SIG-M5 treated with dmso at 0.1 percent for 504 hours (cell line): ENCODE measurements at regions not wholly inside any gene's neighbourhood (a gene's known extent, or its start where the extent isn't known, plus 50 kb on each side); places are given as distances from the start of the nearest gene placed in this dataset.
"Not testable (repeated sequence)": the region's sequence is repeated elsewhere in the genome, so short reads cannot be mapped to it uniquely, and the experiment has no call there.

ENCODE experiments used
- DNase-seq: peaks from one replicate; lab custom pipeline; 2025; ENCODE audit not compliant: unreplicated experiment; lab: John Stamatoyannopoulos, UW

DNA sequence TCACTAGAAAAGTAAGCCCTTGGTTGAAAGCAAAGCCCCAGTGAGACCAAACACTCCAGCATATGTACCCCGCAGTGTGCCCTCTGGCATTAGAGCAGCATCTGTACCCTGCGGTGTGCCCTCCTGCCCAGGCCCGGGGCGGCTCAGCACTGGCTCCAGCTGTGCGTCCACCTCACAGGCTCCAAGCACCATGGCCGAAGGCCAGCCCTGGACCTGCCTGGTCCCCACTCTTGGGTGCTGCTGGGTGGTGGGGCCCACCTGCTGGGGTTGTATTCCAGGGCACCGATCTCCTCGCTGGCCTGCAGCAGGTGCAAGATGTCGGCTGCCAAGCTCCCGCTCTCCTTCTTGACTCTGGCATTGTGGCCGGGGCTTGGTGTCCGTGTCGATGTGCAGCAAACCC, 230.2 kb downstream of the TUBA3C start:
- no peak for DNase-seq

DNA sequence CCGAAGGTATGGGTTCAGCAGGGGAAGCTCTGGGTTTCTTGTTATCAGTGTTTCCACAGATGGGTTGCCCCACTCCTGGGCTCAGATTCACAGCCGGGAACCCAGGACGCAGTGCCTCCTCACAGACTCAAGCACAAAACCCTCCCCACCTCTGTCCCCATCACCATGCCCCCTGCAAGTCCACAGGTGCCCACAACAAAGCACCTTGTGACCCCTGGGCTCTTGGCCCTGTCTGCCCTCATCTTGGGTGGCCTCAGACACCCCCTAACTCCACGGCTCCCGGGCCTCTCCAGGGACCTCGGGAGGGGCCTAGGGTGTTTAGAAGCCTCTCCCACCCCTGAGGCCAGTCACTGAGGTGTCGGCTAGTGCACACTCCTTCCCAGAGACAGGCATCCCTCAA, 231.7 kb downstream of the TUBA3C start:
- no peak for DNase-seq

DNA sequence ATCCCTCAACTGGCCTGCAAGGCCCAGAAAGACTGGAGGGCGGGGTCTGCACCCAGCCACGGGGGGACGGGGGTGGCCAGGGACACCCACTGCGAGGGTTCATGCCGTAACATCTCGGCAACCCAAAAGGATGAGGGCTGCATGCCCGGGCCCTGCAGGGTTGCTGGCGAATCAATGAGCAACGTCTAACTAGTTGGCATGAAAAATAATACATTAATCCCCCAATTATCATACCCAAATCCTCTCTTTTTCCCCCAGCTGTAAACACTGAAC, 232.2 kb downstream of the TUBA3C start:
- DNase-seq, result no peak

DNA sequence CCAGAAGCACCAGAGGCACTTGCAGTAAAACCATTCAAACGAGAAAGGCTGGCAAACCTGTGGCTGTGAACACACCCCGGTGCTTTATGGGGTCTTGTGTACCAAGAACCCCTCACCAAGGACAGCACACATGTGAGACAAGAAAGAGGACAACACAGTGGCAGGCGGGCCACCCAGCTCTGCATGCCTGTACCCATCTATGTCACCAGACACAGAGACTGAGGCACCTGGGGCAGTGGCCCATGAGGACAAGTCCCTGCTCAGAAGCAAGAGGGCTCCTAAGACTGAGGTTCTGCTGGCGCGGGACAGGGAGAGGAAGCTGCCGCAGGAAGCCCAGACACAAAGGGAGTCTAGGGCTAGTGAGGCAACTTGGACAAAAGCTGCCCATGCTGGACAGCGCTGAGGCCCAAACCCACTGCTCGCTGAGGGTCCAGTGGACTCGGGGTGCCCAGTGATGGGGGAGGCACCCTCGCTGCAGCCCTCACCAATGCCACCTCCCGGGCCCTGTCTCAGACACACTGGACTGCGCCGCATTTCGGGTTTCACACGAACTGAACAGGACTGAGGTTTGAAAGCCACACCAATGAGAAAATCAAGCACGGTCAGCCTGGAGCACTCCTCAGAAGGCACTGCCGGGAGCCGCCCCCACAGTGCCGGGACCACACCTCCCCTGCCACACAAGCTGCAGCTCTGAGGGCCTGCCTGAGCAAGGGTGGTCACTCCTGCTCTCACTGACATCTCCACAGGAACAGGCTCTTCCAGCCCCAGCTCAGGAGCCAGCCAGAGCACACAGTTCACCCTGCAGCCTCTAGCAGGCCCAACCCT, 232.7 kb downstream of the TUBA3C start:
- DNase-seq, result no peak

DNA sequence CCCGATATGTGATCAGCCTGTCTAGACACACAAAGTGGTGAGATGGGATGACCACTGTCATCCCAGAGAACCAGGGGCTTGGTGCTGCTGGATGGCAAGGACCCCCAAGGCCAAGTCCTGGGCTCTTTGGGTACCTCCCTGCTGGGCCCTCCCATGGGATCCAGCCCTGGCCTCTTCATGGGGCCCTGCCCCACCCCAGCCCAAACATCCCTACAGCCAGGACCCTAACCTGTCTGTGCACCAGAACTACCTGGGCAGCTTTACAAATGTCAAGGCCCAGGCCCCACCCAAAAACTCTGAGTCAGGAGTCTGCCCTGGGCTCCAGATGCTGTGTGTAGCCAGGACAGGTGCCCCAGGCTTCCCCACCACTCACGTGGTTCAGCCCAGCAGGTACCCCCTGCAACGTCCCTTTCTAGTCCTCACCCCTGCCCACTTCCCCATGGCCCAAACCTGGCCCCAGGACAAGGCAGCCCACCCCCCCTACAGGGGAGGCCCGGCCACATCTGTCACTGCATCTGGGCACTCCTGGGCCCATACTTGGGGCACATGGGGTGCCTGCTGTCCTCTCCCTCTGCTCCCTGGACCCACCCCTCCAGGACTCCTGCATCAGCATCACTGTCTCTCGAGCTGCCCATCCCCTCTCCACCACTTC, 233.5 kb downstream of the TUBA3C start:
- no peak for DNase-seq

DNA sequence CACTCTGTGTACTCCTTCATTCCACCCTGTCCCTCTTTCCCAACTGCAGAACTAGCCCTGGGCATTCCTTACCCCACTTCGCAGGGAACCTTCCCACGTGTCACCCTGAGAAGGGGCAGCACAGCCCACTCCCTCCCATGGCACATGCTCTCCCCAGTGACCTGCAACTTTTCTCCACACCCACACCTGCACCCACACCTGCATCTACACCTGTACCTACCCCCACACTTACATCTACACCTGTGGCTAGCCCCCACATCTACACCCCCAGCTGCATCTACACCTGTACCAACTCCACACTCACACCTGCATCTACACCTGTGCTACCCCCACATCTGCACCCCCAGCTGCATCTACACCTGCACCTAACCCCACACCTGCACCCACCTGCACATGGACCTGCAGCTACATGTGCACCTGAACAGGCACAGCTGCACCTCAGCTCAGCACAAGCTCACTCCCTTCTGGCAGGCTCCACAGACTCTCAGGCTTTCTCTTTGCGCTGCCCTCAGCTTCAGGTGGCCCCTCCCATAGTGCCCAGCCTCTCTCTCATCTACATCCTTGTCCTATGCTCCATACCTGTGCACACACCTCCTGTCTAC, 234.1 kb downstream of the TUBA3C start:
- DNase-seq, result no peak

DNA sequence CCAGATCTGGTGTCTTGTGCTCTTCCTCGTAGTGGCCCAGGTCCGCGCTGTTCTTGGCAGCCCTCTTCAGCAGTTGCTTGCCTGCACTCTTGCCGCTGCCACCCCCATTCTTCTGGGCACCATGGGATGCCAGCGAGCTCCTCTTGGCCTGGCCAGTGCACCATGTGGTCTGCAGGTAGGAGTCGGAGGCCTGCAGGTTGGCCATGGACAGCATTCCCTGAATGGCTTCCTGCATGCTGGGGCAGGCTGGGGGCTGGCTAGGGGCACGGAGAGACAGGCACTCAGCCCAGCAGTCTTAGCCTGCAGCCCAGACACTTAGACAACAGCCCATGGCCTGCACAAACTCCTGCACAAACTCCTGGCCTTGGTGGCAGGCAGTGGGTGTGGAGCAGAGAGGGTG, 234.9 kb downstream of the TUBA3C start:
- no peak for DNase-seq

DNA sequence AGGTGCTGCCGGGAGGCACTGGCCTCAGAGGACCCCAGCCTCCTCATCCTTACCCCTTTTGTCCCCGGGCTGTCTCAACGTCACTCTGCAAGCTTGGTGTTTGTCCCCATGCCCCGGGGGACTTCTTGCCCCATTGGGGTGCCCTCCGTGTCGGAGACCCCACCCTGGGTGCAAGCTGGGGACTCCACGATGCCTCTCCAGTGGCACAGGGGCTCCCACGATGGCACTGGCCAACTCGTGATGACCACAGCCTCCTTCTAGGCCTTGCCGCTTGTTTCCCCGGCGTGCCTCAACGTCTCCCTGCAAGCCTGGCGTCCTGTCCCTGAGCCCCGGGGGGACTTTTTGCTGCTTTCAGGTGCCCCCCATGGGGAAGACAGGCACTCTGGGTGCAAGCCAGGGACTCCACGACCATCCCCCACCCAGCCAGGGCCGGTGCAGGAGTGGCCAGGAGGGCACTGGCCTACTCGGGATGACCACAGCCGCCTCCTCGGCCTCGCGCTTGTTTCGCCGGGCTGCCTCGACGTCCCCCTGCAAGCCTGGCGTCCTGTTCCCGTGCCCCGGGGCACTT, 237.0 kb downstream of the TUBA3C start:
- no peak for DNase-seq

DNA sequence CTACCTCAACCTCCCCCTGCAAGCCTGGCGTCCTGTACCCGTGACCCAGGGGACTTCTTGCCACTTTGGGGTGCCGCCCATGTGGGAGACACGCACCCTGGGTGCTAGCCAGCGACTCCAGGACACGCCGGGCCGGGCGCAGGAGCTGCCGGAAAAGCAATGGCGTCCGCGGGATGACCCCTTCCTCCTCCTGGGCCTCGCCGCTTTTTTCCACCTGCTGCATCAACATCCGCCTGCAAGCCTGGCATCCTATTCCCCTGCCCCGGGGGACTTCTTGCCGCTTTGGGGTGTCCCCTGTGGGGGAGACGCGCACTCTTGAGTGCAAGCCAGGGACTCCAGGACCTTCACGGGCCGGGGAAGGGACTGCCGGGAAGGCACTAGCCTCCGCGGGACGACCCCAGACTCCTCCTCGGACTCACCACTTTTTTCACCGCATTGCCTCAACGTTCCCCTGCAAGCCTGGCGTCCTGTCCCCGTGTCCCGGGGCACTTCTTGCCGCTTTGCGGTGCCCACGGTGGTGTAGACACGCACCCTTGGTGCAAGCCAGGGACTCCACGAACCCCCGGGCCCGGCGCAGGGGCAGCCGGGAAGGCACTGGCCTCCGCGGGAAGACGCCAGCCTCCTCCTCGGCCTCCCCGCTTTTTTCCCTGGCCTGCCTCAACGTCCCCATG, 237.8 kb downstream of the TUBA3C start:
- DNase-seq, result no peak

DNA sequence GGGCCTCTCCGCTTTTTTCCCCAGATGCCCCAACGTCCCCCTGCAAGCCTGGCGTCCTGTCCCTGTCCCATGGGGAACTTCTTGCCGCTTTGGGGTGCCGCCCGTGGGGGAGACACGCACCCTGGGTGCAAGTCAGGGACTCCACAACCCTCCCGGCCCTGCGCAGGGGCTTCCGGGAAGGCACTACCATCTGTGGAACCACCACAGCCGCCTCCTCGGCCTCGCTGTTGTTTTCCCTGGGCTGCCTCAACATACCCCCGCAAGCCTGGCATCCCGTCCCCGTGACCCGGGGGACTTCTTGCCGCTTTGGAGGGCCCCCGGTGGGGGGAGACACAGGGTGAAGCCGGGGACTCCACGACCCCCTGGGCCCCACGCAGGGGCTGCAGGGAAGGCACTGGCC, 238.4 kb downstream of the TUBA3C start:
- no peak for DNase-seq

DNA sequence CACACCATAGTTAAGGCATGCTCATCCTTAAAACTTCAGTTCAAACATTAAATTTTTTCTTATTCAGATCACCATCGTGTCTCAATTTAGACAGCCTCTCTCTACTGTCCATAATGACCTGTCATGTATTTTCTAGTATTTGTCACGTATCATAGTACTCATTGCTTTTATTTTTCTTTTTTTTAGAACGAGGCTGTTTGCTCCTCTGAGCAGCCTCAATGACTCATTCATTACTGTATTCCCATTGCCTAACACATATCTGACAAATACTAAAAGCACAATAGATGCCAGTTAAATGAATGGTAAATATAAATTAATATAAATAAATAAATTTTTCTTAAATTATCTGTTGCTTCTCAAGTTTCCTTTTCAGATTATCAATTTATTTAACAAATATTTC, 245.5 kb downstream of the TUBA3C start:
- DNase-seq, result no peak

DNA sequence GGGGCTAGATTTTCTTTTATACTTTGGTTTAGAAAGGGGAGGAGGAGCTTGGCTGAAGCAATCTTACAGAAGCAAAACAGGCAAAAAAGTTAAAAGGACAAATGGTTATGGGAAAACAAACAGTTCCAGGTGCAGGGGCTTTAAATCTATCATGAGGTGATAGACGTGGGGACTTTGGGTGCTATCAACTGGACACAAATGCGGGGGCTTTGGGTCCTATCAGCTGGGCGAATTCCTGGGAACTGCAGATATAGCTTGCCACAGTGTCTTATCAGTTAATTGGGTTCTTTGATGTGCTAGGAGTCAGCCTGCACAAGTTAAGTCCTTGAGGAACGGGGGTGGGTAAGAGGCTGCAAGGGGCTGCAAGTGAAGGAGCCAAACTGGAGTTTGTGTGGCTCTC, 260.6 kb downstream of the TUBA3C start:
- DNase-seq, result no peak

DNA sequence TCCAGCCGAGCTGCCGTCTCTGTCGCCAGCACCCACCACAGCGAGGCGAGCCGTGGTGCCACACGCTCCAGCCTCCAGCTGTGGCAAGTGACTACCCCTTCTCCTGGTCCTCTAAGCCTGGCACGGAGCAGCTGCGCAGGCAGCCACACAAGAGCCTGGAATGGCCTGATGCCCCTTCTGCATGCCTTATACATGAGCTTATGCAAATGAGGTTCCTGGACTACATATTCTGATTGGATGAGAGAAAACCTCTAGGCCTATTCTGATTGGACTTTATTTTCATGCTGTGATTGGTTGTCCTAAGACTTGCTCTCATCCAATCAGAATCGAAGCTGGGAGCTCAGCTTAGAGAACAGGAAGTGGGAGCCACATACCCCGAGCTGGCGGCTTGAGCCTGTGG, 276.5 kb downstream of the TUBA3C start:
- not testable (repeated sequence) for DNase-seq

DNA sequence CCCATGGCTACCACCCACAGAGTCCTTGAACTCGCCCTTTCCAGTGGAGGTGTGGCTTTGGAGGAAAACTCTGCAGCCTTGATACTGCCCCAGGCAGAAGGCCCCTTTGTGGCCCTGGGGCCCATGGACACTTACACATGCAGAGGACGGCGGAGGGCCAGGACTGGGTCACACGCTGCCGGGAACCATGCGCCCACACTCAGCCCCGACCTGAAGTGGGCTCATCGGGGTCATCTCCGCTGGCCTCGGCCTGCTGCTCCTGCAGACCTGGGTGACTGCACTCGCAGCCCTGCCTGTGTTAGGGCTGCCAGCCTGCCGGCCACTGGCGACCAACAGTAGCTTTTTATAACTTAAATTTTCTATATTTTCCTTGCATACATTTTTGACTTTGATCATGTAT, 286.2 kb downstream of the TUBA3C start:
- not testable (repeated sequence) for DNase-seq

DNA sequence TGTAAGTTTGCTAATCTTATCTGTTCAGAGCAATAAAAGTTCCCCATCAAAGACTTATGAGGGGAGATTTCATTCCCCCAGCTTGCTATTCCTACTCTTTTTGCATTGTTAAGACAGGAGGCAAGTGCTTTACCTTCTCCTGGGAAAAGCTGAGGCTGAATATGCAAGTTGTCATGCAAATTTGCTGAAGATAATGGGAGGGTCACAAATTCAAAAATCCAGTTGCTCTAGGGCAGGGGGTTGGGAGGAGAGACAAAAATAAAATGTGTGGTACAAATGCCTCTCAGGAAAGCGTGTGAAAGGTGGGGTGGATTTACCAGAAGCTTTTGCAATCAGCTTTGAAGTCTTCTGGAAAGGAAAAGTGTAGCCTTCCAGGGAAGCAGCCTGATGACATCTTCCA, 290.4 kb downstream of the TUBA3C start:
- not testable (repeated sequence) for DNase-seq

DNA sequence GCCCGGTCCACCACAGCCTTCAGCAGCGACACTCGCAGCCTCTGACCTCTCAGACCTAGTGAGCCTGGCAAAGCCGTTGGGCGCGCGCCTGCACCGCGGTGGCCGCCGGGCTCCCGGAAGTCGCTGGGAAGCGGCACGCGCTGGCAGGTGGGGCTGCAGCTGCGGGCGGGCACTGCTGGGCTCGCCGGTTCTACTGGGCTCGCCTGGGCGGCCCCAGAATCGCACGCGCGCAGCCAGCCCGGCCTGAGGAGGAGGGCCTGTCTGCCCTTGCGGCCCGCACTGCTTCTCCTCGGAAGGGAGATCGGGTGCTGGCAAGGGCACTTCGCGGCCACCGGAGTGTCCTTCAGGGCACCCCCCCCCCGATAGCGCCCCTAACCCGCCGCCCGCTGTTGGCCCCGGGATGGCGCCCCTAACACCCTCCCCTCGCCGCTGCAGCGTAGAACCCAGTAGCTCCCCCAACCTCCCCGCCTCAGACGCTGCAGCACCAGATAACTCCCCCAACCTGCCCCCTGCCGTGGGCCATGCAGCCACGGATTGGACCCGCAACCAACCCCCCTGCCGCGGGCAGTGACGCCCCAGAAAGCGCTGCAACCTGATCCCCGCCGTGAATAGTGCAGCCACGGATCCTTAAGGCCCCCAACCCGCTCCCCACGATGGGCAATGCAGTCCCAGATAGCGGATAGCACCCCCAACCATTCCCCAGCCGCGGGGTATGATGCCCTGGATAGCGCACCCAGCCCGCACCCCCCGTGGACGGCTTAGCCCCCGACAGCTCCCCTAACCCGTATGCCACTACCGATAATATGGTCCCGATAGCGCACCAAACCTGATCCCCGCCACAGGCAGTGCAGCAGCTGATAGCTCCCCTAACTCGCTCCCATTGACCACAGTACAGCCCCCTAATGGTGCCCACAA, 306.5 kb downstream of the TUBA3C start:
- DNase-seq, result not testable (repeated sequence)

DNA sequence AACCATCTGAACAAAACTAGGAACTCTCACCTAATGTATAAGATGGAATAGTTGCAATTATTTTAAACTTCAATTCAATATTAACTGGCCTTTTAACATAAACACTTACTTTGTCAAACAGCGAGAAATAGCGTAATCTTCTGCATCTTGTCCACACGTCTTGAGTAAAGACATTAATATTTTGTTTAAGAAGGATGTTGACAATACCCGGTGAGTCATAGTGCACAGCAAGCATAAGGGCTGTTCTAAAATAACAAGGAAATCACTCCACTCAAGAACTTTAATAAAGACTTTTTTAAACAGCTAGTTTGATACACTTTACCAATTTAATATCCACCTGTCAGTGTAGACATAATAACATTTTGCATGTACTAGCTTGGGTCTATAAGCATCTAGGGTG, 311.1 kb downstream of the TUBA3C start:
- not testable (repeated sequence) for DNase-seq

DNA sequence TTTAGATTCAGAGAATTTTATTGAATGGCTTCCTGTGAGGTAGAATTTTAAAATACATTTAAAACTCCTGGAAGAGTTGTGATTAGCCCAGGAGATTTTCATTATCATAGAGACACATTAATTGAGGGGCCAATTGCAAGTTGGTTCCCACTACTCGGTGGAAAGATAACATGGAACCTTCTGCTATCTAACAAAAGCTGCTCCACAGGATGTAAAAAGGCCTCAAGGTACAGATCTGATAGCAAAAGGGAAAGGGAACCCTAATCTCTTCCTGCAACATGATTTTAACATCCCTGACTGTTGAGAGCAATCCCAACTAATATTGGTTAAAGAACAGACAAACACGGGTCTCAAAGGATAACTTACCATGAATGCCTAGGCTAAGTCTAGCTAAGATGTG, 312.3 kb downstream of the TUBA3C start:
- DNase-seq, result not testable (repeated sequence)

DNA sequence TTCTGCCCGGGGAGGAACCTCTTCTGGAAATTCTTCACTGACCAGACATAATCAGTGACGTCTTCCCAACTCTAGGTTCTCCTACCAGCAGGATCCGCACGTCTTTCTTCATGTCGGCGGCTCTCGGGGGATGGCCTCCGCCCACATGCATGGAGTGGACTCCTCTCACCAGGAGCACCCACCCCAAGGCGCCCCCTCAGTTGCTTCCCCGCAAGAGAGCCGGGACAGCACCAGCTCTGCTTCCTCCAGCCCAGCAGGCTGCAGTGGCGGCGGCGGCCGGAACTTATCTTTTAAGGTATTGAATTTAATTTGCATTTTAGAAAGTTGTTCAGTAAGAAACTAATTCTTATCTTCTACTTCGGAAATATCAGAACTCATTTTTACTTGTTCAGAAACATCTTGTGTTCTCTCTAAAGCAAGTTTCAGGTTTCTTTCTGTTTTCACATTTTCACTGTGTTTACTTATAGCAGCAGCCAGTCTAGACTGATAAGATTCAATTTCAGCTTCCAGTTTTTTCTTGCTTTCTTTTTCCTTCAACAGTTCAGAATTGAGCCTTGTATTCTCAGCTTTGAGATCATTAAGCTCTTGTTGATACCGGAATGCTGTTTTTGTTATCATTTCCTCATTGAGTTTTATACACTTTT, 343.5 kb downstream of the TUBA3C start:
- DNase-seq, result not testable (repeated sequence)

DNA sequence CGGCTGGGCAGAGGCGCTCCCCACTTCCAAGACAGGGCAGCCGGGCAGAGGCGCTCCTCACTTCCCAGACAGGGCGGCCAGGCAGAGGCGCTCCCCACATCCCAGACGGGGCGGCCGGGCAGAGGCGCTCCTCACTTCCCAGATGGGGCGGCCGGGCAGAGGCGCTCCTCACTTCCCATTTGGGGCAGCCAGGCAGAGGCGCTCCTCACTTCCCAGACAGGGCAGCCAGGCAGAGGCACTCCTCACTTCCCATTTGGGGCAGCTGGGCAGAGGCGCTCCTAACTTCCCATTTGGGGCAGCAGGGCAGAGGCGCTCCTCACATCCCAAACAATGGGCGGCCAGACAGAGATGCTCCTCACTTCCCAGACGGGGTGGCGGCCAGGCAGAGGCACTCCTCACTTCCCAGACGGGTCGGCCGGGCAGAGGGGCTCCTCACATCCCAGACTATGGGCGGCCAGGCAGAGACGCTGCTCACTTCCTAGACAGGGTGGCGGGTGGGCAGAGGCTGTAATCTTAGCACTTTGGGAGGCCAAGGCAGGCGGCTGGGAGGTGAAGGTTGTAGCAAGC, 344.4 kb downstream of the TUBA3C start:
- not testable (repeated sequence) for DNase-seq
